ENCODE measurements at regions not wholly inside any gene's neighbourhood (a gene's known extent, or its start where the extent isn't known, plus 50 kb on each side); places are given as distances from the start of the nearest gene placed in this dataset.
"Not testable (repeated sequence)": the region's sequence is repeated elsewhere in the genome, so short reads cannot be mapped to it uniquely, and the experiment has no call there.

DNA sequence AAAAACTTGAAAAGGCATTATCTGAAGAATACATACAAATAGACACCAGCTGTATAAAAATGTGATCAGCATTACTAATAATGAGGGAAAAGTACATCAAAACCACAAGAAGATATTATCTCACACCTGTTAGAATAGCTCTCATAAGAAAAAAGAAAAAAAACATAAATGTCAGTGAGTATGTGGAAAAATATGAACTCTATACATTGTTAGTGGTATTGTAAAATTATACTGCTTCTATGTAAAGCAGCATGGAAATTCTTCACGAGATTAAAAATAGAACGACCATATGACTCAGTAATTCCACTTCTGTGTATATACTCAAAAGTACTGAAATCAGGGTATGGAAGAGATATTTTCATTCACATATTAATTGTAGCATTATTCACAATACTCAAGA, 1146.4 kb downstream of the SLITRK5 start:
- no peak for DNase-seq (ENCODE audit: low spot score)
- FAIRE-seq = no peak

DNA sequence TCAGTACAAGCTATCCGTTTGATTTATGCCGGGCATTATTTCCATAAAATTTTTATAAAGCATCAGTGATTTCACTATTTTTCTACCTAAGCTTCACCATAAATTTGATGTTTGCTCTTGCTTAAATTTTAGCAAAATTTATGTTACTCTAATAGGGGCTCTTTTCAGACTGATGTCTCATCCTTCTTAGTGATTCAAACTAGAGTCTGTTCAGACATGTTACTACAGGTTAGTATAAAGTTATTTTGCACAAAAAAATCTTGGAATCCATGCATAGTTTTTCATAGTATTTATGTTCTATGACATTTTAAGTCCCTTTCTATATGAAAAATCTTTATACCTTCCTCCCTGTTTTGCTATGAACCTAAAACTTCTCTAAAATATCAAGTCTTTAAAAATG, 1151.9 kb downstream of the SLITRK5 start:
- FAIRE-seq = no peak
- DNase-seq (ENCODE audit: low spot score) = no peak

DNA sequence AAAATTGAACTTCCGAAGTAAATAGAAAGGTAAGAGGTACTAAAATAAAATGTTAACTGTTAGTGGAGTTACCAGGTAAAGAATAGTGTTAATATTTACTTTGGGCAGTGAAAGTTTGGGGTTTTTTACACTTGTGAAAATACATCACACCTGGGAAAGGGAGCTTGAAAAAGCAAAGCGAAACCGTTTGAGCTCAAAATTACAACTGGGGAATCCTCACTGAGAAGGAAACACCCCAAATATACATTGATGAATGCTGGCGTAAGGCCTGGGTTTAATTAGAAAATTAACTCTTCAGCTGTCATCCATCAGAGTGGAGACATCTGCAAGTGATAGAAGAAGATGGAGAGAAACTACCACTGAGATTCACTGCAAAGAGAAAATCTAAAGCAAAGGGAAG, 1153.0 kb downstream of the SLITRK5 start:
- no peak for FAIRE-seq

DNA sequence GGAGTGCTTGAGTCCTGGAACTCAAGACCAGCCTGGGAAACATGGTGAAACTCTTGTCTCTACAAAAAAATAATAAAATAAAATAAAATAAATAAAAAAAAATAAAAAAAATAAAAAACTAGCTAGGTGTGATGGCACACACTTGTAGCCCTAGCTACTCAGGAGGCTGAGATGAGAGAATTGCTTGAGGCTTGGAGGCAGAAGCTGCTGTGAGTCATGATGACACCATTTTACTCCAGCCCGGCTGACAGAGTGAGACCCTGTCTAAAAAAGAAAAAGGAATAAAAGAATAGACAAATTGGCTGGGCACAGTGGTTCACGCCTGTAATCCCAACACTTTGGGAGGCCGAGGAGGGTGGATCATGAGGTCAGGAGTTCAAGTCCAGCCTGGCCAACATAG, 1168.9 kb downstream of the SLITRK5 start:
- DNase-seq (ENCODE audit: low spot score) = no peak

More for the DNA sequence above, 1153.0 kb downstream of the SLITRK5 start:
- DNase-seq (ENCODE audit: low spot score) = no peak

DNA sequence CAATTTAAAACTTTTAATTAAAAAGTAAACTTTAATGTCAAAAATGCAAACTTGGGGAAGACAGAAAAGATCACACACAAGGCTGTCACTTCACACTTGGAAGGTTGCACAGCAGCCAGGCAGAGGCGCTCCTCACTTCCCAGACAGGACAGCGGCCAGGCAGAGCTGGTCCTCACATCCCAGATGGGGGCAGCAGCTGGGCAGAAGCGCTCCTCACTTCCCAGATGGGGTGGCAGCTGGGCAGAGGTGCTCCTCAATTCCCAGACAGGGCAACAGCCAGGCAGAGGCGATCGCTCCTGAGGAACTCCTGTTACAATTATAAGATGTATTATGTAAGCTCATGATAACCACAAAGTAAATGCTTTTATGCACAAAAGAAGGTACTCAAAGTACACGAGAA, 1181.1 kb downstream of the SLITRK5 start:
- DNase-seq (ENCODE audit: low spot score); FAIRE-seq: not testable (repeated sequence)

More for the DNA sequence above, 1168.9 kb downstream of the SLITRK5 start:
- no peak for FAIRE-seq

DNA sequence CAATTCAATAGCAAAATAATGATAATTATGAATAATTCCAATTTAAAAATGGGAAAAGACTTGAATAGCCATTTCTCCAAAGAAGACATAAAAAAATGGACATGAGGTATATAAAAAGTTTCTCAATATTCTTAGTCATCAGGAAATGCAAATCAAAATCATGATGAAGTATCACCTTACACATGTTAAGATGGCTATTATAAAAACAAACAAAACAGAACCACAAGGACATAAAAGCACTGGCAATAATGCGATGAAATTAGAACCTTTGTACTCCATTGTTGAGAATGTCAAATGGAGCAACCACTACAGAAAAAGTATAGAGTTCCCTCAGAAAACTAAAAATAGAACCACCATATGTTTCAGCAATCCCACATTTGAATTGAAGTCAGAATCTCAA, 1186.1 kb downstream of the SLITRK5 start:
- DNase-seq (ENCODE audit: low spot score) = no peak

DNA sequence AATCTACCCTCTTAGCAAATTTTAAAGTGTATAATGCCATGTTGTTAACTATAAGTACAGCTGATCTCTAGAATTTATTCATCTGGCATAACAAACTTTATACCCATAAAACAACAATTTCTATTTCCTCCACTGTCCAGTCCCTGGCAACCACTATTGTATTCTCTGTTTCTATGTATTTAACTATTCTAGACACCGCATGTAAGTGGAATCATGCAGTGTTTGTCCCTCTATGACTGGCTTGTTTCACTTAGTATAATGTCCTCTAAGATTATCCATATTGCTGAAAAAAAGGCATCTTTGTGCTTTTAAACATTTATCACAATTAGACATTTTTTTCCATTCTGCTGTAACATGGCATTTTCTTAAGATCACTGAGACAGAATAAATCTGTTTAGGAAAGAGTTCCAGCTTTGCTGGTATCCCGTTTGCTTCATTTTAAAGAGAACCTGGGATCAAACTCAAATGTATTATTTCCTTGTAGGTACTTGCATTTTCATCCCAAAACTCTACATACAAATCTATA, 1191.0 kb downstream of the SLITRK5 start:
- FAIRE-seq (no peak), DNase-seq (ENCODE audit: low spot score) (no peak)

More for the DNA sequence above, 1186.1 kb downstream of the SLITRK5 start:
- FAIRE-seq = no peak

DNA sequence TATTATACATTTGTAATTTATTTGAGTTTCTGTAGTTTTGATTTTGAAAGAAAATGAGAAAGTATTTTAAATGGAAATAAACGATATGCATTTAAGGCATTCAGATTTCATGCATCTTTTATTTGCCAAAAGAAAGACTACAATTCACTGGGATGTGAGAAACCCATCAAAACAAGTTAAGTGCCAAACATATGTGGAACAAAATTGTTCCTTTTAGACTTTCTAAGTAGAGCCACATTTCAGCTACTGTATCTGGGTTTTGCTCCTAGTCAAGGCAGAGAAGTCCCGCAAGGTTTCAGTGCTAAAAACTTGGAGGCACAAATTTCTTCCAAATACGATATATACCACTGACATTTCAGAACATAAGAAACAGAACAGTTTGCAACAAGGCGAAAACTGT, 1191.9 kb downstream of the SLITRK5 start:
- FAIRE-seq (no peak), DNase-seq (ENCODE audit: low spot score) (no peak)

DNA sequence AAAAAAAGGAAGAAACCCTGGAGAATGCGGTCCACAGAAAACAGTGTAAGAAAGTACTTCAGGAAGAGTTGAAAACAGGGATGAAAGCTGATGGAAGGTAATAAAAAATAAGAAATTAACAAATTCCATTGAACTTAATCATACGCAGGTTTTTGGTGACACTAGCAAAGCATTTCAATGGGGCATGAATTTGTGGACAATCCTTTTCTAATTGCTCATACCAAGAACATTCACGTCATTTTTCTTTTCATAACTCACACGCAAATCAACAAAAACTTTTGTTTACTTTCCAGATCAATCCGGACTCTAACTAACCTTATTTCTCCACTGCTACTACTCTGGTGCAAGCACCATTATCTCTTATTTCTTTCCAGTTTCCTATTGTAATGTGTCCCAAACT, 1195.0 kb downstream of the SLITRK5 start:
- no peak for DNase-seq (ENCODE audit: low spot score)
- no peak for FAIRE-seq

DNA sequence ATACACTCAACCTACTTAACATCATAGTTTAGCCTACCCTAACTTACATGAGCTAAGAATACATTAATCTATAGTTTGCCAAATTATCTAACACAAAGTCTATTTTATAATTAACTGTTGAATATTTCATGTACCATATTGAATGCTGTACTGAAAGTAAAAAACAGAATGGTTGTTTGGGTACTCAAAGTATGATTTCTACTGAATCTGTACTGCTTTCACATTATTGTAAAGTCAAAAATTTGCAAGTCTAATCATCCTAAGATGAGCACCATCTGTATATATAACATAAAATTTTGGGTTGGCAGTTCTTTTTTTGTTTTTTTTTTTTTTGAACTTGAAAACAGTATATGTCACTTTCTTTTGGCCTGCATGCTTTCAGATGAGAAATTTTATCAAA, 1212.6 kb downstream of the SLITRK5 start:
- FAIRE-seq (no peak), DNase-seq (ENCODE audit: low spot score) (no peak)

DNA sequence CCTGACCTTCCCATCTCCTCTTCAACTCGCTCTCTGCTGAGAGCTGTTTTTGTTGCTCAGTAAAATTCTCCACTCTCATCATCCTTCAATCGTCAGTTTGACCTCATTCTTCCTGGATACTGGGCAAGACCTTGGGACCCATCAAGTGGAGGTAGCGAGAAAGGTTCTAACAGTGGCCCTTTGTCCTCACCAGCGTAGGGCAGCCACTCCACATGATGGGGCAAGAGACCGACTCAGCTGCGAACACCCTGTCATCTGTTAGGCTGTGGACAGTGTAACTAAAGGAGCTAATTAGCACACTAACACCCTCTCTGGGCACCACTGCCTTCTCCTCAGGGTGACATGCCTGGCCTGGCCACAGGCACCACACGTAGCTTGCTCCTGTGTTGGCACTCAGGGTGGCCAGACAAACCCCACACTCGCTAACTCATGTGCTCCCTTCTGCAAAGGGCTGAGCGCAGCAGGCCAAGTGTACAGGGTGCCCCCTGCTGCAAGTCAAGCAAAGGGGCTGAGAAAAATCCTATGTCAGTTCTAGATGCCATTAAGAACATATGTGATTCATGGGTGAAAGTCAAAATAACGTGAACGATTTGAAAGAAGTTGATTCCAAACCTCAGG, 1216.0 kb downstream of the SLITRK5 start:
- FAIRE-seq = no peak
- DNase-seq (ENCODE audit: low spot score) = no peak

DNA sequence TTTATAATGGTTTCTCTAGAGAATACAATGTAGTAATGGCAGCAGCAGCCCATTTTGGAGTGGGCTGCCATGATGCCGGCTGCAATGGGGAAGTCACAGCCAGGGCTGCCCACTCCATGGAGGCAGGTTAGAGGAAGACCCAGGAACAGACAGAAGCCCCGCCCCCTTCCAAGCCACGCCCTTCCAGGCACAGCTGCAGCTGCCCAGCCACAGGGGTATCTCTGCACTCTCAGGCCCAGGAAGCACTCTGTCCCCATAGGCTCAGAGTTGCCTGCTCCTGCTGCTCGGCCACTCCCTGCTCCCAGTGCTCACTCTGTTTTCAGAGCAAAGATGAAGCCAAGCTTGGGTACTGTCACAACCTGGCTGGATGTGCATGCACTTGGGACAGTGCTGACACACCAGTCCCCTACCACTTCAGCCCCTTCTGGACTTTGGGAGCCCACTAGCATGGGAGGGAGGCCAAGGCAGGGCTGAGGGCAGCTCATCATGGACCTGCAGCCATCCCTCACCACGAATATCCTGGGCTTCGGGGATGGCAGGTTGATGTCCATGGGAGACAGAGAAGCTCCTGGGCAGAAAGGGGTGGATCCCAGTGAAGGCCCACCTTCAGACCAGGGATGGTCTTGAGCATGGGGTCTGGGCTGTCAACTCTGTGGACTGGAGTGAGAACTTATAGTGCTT, 1224.2 kb downstream of the SLITRK5 start:
- FAIRE-seq (no peak), DNase-seq (ENCODE audit: low spot score) (no peak)

DNA sequence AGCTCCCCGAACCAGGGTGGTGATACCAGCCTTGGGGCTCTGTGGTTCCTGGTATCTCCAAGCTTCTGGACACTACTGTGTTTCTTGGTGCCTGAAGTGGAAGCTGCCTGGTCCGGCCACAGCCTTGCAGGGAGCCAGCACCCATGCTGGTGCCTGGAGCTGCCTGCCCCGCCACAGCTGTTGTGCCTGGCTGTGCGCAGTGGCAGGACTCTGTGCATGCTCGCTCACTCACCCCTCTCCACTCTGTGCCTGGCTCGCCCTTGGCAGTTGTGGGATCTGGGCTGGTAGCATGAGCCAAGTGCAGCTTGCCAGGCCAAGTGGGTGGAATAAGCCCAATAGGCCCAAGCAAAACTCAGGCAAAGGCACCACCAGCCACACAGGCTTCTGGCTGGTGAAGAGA, 1225.3 kb downstream of the SLITRK5 start:
- DNase-seq (ENCODE audit: low spot score) (no peak), FAIRE-seq (no peak)

DNA sequence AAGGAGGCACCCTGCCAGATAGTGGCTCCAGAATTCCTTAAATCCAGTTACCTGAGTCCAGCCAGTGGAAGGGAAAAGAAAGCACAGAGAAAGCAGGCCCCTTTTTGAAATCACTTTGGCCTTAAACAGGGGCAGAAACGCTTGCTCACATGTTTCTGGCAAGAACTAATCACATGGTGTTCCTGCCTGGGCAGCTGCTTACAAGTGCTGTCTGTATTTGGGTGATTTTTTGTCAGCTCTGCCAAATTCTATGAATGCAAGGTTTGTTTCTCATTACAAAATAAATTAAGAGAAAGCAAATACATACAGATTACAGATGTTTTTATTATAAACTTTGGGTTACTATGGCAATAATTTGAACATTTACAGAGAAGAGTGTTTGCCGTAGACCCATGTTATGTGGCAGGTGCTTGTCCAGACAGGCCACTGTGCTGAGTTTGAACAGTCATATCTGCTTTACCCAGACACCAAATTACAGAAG, 1237.8 kb downstream of the SLITRK5 start:
- FAIRE-seq = no peak
- no peak for DNase-seq (ENCODE audit: low spot score)

DNA sequence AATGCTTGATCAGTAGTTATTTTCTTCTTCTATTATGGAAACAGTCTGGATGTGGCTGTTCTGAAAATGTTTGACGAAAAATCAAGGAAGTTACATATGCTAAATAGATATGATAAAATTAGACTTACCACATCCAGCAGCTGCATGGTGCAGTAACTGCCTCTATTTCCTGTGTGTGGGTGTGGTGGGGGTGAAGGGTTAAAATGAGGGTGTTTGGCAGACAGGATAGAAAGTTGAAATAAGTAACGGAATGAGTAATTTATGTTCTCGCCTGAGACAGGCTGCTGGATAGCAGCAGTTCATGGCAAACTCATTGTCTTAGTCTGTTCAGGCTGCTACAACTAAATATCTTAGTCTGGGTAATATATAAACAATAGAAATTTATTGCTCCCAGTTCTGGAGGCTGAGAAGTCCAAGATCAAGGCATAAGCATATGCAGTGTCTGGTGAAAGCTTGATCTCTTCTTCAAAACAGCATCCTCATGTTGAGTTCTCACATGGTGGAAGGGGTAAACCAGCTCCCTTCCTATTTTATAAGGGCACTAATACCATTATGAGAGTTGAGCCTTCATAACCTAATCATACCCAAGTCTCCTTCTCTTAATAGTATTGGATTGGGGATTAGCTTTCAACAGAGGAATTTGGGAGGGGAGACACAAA, 1248.9 kb downstream of the SLITRK5 start:
- no peak for DNase-seq (ENCODE audit: low spot score)
- no peak for FAIRE-seq

DNA sequence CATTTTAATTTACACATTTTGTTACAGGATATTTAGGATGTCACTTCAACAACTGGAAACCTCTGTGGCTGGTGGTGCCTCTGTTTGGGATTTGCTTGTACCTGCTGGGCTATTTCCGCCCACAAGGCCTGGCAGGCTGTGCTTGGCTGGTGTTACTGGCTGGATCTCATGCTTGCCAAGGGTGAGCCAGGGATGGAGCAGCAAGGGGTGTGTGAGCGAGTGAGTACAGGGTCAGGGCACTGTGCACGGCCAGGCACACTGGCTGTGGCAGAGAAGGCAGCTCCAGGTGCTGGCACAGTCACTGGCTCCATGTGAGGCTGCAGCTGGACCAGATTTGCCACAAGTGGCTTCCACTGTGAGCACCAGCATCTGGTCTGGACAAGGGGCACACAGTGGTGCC, 1254.8 kb downstream of the SLITRK5 start:
- DNase-seq (ENCODE audit: low spot score) = no peak
- FAIRE-seq = no peak

DNA sequence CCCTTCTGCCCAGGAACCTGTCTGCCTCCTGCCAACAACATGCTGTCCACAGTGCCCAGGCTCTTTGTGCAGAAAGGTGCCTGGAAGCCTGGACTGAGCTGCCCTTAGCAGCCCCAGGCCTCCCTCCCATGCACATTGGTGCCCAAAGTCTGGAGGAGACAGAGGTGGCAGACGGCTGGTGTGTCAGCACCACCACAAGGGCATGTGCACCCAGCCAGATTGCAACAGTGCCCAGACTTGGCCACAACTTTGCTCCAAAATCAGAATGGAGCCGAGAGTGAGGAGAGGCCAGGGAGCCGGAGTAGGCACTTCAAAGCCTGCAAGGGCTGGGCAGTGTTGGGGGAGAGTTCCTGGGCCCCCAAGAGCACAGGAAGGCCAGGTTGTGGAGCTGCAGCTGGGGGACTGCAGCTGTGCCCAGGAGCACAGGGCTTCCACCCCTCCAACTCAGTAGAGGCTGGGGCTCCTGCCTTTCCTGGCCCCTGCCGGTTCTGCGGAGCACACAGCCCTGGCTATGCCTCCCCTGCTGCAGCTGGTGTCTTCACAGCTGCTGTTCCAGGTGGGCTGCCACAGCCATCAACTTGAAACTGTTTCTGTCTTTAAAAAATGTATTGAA, 1255.8 kb downstream of the SLITRK5 start:
- DNase-seq (ENCODE audit: low spot score) = no peak
- FAIRE-seq = no peak

DNA sequence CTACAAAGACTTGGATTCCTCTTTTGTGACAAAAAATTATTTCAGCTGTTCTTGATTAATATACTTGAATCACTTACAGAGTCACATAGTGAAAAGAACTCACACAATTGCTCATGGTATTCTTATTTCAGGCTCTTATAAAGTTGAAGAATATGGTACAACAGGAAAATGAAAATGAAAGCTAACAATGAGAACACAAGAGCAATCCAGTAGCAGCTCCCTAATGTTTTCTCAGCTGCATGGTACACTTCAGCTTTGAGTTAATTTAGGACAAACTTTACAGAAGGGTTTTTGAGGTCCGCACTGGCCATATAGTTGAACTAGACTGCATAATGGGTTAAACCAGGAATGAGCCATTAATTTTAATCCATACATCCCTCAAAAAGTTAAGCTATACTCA, 1261.8 kb downstream of the SLITRK5 start:
- FAIRE-seq = no peak
- no peak for DNase-seq (ENCODE audit: low spot score)

DNA sequence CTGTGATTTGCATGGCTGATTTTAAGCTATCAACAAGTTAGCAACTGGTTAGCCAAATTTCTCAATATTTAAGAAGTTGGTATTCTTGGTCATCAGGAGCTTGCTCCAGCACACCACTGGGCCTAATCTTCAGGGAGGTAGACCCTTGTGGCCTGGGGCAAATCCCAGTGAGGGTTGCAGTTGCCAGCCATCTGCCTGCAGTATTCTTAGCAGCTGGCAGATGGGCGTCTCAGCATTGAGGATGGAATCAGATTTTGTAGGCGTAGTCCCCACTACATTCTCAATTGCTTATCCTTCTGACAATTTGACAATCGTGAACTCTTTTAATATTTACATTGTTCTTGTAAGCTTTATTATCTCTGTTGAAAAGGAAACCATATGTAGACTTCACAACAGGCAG, 1266.2 kb downstream of the SLITRK5 start:
- no peak for DNase-seq (ENCODE audit: low spot score)
- no peak for FAIRE-seq

DNA sequence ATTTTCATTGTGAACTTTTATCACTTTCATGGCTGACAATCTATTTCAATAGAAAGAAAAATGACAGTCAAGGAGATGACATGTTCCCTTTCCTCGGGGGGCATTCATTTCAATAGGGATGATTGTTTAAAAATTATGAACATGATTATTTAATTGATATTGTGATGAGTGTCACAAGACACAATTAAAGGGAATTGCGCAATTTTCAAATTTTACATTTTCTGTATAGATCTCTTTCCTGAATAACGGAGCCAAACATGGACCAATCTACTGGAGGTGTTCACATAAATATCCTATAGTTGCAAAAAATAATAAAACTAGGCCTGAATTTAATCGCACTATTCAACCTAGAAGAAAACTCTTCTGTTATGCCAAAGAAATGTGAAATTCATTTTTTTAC, 1274.6 kb downstream of the SLITRK5 start:
- DNase-seq (ENCODE audit: low spot score) = no peak
- no peak for FAIRE-seq

DNA sequence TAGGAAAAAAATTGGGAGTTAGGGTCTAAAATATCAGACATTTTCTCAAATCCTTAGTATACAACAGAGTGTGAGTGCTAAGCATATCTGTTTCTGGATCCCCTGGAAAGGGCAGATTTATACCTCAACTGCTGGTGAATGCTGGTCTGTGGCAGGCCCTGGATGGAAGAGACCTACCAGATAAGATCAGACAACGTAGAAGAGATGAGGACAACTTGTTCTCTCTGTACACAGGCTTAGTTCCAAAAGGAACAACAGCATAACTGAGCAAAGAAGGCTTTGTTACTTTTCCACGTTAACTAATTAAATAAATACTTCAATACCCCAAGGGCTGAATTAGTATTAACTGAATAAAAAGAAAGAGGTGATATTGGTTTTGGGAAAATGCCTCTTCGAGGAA, 1277.3 kb downstream of the SLITRK5 start:
- DNase-seq (ENCODE audit: low spot score) (no peak), FAIRE-seq (no peak)

DNA sequence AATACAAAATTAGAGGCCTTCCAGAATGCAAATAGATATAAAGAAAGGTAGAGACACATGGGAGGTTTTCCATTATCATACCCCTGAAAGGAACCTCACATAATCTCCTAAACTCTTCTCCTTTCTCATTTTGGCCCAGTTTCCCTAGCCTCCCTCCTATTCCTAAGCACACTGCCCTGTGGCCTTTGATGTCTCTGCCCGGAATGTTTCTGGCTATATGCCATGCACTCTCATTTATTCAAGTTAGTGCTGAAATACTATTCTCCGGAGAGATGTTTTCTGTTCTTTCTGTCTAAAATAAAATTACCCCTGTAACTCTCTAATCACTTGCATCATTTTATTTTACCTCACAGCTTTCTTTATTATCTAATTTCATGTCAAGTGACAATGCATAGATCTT, 1287.7 kb downstream of the SLITRK5 start:
- DNase-seq (ENCODE audit: low spot score) (no peak), FAIRE-seq (no peak)

Measured in RCC 7860 (cell line).